H1 (cell line): ENCODE measurements at regions not wholly inside any gene's neighbourhood (a gene's known extent, or its start where the extent isn't known, plus 50 kb on each side); places are given as distances from the start of the nearest gene placed in this dataset.

Experiments
- ASH2L ChIP-seq: fragments of 200-600, 300-600 bp; sonication (generic); IDR thresholded peaks from one replicate; pipeline ENCODE4 v1.7.1; 2017; ENCODE audit warnings: low read length
- GTF2F1 ChIP-seq: IDR thresholded peaks from 2 replicates; pipeline ENCODE4 v1.6.1; 2012; ENCODE audit warnings: low read depth, low read length, improper control_type of control experiment, borderline replicate concordance
- ZNF274 ChIP-seq: IDR thresholded peaks from 2 replicates; pipeline ENCODE4 v1.7.0; 2012; ENCODE audit warnings: low read length, borderline replicate concordance; ENCODE audit errors: extremely low read depth

GRCh38 chr14:98769326-98769725 lies 502.7 kb downstream of the BCL11B start (continued):
- TF ChIP-seq ASH2L (no peak), ZNF274 (no peak), GTF2F1 (no peak)
